GM19240 (cell line): ENCODE measurements at regions not wholly inside any gene's neighbourhood (a gene's known extent, or its start where the extent isn't known, plus 50 kb on each side); places are given as distances from the start of the nearest gene placed in this dataset.
"Not testable (repeated sequence)": the region's sequence is repeated elsewhere in the genome, so short reads cannot be mapped to it uniquely, and the experiment has no call there.

Experiments
- DNase-seq: peaks from one replicate; pipeline ENCODE4 v3.0.0; 2011; ENCODE audit warnings: low spot score; ENCODE audit not compliant: insufficient read length

DNA sequence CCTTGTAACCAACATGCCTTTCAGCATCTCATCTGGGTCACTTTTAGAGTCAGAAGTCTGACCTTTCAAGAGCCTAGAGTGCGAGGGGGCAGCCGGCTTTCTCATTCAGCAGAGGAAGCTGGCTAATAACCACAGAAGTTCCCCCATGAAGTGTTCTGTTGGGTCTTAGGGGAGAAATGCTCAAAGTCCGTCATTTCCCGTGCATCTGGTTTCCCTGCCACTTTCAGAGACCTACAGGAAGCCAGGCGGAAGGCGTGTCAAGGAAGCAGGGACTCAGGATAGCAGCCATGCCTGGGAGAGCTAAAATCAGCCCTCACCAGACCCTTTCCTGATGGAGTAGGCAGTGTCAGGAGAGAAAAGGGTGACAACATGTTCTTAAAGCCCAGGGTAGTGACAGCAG lies 301.8 kb upstream of the ID2 start:
- DNase-seq: no peak

DNA sequence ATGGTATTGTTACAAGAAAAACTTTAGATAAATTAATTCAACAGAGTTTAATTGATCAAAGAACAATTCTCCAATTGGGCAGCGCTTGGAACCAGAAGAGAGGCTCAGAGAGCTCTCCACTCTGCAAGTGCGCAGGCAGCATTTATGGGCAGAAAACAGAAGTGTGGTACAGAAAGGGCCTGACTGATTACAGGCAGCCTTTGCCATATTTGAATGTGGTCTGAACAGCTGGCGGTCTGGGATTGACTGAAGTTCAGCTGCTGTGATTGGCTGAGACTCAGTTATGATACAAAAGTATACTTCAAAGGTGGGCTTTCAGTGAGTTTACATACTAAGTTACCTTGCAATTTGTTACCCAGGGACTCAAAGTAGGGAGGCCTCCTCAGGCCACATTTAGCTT lies 301.3 kb upstream of the ID2 start:
- no peak for DNase-seq

DNA sequence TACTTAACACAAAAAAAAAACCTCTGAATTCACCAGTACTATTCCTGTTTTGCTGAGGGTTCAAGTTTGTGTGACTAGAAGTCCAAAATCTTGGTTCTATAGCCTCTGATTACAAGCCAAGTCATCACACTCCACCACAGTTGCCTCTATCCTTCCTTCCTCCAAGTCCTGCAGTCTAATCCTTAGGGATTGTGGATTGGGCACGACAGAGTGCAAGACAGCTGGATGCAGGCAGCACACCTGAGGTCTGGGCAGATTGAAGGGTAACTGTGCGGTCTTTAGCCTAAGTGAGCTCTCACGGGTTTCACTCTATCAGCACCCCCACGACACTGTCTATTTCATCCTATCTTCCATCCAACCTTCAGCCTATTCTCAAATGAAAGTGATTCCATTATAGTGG lies 299.4 kb upstream of the ID2 start:
- DNase-seq: no peak

DNA sequence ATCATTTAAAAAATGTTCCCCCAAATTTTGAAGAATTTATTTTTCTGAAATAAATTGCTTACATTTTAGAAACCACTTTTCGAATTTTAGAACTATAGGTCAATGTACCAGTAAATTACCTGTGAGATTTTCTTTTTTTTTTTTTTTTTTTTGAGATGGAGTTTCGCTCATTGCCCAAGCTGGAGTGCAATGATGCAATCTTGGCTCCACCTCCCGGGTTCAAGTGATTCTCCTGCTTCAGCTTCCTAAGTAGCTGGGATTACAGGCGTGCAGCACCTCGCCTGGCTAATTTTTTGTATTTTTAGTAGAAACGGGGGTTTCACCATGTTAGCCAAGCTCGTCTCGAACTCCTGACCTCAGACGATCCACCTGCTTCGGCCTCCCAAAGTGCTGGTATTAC lies 295.1 kb upstream of the ID2 start:
- not testable (repeated sequence) for DNase-seq

DNA sequence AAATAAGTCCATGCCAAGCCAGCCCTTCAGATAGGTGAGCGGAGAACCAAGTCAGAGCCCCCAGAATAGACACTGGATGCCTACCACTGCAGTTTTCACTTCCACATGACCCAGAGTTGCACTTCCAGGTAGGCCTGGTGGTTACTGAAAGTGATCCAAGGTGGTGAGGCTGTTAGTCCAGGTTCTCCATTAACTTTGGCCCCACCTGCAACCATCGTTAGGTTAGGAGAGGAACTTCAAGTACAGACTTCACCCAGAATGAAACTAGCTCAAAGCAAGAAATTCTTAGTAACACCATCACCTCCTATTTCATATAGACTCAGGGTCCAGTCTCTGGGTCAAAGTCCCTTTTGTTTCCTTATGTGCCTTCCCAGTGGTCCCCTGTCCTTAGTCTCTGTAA lies 293.1 kb upstream of the ID2 start:
- no peak for DNase-seq

DNA sequence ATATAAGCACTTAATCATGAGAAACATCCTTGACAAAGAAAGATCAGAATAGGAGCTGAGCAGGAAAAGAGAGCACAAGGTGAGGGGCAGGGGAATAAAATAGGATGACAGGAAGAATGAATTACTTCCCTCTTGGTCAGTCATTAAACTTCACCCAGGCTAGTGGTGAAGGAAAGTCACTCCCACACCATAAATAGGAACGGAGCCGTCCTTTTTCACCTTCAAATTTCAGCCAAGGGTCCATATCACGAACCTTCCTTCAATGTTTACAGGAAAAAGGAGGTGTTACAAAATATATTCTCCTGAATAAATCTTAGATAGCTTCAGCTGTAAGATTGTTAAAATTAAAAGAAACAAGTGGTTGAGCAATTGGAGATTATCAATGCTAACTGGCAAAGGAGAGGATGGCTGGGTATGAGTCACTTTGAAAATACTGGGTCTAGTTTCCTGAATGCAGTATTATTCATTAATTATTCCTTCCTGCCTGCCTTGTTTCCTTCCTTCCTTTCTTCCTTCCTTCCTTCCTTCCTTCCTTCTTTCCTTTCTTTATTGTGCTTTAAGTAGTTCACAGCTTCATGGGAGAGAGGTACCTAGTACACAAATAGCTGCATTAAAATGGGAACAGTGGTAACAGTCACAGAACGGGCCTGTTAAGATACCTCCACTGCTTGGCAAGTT lies 292.3 kb upstream of the ID2 start:
- no peak for DNase-seq

DNA sequence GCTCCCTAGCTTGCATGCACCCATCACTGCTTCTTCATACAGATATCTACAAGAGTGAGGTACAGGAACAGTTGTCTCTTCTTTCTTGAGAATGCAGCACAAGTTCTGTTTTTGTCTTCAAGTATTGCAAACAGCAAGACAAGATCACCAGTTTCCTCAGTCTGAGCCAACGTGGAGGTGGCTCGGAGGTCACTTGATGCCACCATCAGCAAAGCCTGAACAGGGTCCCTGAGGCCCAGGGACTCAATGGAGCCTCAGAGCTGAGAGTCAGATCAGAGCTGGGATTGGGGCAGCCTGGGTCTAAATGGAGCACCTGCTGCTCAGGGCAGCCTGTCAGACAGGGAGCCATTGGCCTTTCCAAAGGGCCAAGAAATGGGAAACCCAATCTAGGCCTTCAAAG lies 290.7 kb upstream of the ID2 start:
- DNase-seq: no peak

DNA sequence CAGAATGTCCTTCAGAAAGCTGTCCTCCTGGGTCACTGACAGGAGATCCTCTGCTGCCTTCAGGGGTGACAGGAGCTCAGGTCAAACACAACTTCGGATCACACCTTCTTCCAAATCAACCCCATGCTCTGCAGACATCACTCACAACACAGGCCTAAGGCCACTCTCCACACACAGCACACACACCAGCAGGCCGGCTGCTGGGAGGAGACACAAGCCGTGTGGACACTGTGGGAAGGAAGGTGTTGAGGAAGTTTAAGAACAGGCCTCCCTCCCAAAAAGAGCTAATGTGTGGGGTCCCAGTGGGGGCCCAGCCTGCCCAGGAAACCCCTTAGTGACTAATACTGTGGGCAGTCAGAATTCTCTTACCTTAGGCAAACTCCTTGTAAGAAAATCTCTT lies 290.3 kb upstream of the ID2 start:
- DNase-seq: no peak

DNA sequence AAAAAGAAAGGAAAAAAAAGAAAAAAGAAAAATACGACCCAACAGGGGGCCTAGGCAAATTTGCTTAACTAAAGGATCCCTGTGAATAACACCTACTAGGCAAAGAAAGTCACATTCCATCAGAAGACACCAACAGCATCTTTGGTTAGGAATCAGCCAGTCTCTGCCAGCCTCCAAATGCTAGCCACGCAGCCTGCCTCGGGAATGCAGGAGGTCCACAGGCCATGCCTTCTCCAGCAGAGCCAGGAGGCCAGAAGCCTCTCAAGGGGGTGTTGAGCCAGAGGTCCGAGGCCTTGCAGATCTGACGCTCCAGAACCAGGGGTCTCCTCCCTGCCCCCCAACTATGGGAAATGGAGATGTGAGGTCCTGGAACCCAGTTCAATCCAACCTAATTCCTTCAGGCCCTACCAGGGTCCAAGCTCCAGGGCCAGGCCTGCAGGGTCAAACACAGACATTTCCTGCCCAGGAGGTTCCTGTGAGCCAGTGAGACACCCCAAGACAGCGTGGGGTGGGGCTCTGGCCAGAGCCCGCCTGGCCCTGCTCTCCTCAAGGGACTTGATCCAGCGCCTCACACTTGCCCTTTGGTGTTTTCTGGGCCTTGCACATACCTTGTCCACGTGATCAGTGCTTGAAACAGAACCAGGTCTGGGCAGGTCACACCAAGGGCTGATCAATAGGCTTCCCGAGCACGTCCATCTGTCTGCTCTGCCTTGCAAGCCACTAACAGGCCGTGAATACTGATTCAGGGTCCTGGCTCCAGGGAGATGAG lies 289.6 kb upstream of the ID2 start:
- no peak for DNase-seq

DNA sequence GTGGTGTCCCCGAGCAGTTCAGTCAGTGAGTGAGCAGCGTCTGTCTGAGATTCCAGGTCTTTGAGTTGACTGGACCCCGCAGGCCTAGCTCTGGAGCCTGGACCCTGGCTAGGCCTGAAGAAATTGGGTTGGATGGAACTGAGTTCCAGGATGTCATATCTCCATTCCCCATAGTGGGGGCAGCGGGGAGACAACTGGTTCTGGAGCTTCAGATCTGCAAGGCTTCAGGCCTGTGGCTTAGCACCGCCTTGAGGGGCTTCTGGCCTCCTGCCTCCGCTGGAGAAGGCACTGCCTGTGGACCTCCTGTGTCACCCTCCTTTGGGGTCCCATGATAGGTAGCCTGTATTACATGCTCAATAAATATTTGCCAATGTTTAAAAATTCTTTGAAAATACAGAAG lies 288.4 kb upstream of the ID2 start:
- DNase-seq: no peak

DNA sequence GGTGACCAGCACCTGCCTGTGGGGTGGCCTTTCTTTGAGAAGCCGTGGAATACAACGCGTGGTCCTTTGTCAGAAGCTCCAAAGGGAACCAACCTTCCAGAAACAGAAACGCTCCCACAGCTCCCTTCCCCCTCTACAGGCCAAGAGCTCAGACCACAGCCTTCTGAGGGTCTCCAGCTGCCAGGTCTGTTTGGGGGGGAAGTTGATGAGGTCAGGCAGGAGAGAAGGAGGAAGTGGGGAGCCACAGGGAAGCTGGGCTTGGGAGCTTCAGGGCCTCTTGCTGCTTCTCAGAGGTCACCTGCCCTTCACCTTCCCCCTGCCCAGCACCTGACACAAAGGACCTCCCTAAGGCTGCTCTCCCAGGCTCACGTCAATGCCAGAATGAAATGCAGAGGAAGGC lies 287.7 kb upstream of the ID2 start:
- DNase-seq: no peak

DNA sequence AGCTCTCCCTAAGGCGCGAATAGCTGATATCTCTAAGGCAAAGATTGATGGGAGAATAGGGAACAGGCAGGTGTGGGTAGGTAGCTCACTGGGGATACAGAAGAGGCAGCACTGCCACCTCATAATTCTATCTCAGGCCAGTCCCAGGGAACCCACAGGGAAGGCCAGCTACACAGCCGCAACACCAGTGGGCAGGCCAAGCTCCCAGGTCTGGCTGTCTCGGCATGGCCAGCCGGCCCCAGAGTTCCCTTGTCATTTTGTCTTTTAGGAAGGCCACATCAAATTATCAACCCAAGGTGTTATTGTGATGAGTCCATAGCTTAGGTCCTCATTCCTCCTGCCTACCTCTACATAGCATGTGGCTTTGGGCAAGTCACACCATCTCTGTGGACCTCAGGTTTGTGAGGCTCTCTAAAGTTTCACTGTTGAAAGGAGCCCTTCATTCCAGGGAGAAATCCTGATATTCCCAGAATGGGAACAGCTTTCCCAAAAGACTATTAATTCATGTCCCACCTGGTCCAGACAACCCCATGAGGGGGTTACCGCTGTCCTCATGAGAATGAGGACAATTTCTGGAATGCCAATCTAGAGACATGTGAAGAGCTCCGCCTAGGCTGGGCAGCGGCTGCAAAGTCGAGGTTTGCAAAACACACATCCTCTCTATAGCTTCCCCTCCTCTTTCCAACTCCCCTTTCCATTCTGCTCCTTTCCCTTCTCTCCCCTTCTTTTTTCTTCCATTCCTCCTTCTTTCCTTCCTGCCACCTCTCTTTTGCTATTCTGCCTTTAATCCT lies 287.1 kb upstream of the ID2 start:
- no peak for DNase-seq

DNA sequence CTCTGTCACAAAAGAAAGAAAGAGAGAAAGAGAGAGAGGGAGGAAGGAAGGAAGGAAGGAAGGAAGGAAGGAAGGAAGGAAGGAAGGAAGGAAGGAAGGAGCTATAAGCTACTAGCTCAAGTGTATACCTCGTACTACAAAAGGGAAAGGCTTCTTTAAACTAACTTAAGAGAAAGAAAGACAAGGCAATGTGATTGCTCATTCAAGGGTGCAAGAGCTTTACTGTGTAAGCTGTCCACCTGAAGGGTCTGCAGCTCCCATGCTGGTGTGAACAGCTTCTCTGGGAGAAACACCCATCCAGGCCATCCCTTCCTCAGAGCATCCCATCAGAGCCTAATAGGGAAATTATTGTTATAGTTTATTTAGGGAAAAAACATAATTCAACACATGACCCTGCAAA lies 286.1 kb upstream of the ID2 start:
- no peak for DNase-seq

DNA sequence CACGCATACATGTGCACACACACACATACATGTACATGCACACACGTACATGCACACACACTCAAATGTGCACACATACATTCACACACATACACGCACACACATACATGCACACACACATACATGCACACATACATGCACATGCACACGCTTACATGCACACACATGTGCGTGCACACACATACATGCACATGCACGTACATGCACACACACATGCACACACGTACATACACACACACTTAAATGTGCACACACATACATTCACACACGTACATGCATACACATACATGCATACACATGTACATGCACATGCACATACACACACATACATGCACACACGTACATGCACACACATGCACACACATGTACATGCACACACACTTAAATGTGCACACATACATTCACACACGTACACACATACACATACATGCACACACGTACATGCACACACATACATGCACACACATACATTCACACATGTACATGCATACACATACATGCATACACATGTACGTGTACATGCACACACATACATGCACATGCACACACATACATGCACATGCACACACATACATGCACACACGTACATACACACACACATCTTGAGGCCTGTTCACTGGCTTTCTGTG lies 283.7 kb upstream of the ID2 start:
- DNase-seq: no peak

DNA sequence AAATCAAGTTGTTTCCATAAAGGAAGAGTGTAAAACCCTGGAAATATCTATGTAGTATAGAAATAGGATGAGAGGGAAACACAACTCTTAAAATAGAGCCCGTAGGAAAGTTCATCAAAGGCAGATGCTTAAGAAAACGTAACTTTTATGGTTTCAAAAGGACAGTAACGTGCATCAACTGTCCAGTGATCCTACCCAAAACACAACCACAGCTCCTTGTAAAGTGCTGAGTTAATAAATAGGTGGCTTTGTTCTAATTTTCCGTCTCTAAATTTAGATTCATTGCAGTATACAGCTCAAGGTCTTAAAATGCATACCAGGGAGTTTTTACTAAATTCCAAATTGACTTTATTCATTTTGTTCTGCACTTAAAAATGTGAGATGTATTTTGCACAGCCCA lies 282.1 kb upstream of the ID2 start:
- no peak for DNase-seq

DNA sequence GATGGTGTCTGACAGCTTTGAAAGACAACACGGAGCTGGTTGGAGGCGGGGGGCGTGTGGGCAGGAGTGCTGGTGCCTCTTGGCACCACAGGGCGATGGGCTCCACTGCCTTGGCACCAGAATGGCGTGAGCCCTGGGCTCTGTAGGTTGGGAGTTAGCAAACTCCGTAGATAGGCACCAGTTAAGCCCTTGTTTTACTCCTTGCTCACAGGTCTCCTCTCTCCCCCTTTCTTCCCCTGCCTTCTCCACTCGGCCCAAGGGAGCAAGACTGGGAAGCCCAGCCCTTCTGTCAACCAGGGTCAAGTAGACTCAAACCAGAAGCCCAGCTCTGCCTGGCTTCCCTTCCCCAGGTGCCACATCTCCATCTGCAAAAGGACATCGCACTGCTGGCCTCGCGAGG lies 281.7 kb upstream of the ID2 start:
- no peak for DNase-seq

DNA sequence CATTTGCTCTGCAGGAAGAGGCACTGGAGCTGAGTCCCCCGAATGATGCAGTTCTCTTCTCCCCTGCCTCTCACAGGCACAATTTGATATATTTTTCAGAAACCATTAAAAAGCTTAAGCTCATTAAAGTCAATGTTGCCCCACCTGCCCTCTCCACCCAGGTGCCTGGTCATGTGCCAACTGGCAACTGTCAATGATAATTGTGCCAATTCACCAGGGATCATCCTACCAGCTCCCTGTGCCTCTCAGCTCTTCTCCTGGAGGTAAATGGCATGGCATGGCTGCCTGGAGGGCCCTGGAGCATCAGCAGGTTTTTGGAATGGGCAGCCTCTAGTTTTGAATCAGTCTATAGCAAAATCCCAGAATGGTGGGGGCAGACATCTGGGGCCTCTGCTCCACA lies 279.6 kb upstream of the ID2 start:
- no peak for DNase-seq

DNA sequence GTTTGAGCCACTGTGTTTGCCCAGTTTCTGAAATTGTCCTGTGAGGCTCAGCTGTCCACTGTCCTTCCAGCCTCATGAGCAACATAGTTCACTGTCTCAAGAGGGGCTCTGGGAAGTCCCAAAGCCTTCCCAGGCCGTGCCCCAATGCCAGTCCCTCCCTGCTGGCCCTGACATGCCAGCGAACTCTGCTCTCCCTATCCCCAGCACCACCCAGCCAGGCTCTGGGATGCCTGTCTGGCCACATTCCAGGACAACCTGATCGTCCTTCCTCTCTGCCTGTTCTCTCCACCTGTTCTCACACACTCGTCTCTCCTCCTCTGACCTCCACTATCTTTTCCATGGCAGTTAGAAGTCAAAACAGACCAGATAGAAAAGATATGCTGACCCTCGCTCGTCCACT lies 278.0 kb upstream of the ID2 start:
- no peak for DNase-seq

DNA sequence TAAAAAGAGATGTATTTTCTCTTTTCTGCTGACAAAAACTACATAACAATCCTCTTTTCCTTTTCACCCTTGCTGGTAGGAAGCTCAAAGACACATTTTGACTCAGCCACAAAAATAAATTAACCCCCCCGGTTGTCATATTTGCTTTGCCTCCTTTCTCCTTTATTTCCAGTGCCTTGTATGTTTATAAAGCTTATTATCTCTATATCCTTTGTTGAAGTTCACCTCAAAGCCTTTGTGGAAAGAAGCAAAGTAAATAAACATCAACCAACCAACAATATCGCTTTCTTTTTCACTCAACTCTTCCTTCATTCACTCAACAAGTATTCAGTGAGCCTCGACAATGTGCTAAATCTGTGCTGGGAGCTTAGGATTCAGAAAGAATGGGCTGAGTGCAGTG lies 276.5 kb upstream of the ID2 start:
- DNase-seq: no peak

DNA sequence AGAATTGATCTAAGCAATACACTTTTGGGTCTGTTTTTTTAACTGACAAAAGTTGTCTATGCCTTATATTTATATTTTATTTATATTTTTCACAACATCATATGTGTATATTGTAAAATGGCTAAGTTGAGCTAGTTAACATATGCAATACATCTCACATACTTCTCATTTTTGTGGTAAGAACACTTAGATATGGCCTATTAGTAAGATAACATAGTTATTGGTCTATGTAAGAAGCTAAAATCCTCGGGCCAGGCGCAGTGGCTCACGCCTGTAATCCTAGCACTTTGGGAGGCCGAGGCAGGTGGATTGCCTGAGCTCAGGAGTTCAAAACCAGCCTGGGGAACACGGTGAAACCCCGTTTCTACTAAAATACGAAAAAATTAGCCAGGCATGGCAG lies 275.6 kb upstream of the ID2 start:
- no peak for DNase-seq

DNA sequence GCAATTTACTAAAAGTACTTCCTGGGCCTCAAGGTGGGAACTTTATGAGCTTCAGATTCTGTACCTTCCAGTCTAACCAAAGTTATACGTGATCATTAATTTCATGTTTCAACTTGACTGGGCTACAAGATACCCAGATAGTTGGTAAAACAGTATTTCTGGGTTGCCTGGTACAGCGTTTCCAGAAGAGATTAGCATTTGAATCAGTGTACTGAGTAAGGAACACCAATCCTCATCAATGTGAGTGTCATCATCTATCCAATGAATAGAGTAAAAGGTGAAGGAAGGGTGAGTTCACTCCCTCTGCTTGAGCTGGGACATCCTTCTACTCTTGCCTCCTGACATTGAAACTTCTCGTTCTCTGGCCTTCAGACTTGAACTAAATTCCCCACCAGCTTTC lies 274.5 kb upstream of the ID2 start:
- no peak for DNase-seq
